Duodenal mucosa (tissue), 2 donors: ENCODE measurements at regions not wholly inside any gene's neighbourhood (a gene's known extent, or its start where the extent isn't known, plus 50 kb on each side); places are given as distances from the start of the nearest gene placed in this dataset.

ENCODE experiments used
- H3K27ac ChIP-seq: one replicate; pipeline ENCODE4 v1.7.0; 2013; ENCODE audit warnings: low read depth, low read length
- H3K27me3 ChIP-seq, 2 donors: one replicate each; pipeline ENCODE4 v1.7.0; 2013; ENCODE audit warnings: low read length in 2 of 2, control low read depth in 1 of 2; ENCODE audit not compliant: insufficient read depth in 2 of 2, control insufficient read depth in 1 of 2
- H3K36me3 ChIP-seq, 2 donors: one replicate each; pipeline ENCODE4 v1.7.0; 2013; ENCODE audit warnings: low read length in 2 of 2, control low read depth in 1 of 2; ENCODE audit not compliant: insufficient read depth in 2 of 2, control insufficient read depth in 1 of 2
- H3K4me1 ChIP-seq, 2 donors: one replicate each; pipeline ENCODE4 v1.7.0; 2013; ENCODE audit warnings: low read length in 2 of 2, control low read depth in 1 of 2; ENCODE audit not compliant: insufficient read depth in 2 of 2, control insufficient read depth in 1 of 2
- H3K4me3 ChIP-seq, 2 donors: one replicate each; pipeline ENCODE4 v1.7.0; 2013; ENCODE audit warnings: low read length in 2 of 2, low read depth in 1 of 2
- H3K9ac ChIP-seq, 2 donors: one replicate each; pipeline ENCODE4 v1.7.0; 2013; ENCODE audit warnings: low read length in 2 of 2, low read depth in 1 of 2
- H3K9me3 ChIP-seq, 2 donors: one replicate each; pipeline ENCODE4 v1.7.0; 2013; ENCODE audit warnings: low read length in 2 of 2, control low read depth in 1 of 2; ENCODE audit not compliant: control insufficient read depth in 1 of 2

DNA sequence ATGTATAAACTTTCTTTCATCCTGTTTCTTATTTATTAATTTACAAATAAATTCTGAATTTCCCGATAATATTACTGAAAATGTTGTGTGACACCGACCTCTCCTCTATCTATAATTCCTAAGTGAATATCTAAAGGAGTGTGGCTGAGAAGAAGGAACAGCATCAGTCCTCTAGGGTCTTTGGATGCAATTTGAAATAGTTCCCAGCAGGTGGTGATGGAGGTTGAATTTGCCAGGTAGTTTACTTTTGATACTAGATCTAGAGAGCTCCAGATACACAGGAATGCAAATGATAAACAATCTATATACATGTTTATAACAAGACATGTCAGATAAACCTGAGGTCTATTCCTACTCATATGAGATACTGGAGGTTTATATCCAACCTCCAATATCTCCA, 305.4 kb downstream of the PCDH18 start:
- H3K4me3 ChIP-seq = no peak overlapping the region
- no peaks in the 10 kb centered on the region for H3K27me3 ChIP-seq
- H3K9me3 ChIP-seq = no peaks in the 10 kb centered on the region
- H3K4me1 ChIP-seq = no peaks in the 10 kb centered on the region
- H3K36me3 ChIP-seq = no peaks in the 10 kb centered on the region
- no peak overlapping the region for H3K27ac ChIP-seq
- no peak overlapping the region for H3K9ac ChIP-seq

DNA sequence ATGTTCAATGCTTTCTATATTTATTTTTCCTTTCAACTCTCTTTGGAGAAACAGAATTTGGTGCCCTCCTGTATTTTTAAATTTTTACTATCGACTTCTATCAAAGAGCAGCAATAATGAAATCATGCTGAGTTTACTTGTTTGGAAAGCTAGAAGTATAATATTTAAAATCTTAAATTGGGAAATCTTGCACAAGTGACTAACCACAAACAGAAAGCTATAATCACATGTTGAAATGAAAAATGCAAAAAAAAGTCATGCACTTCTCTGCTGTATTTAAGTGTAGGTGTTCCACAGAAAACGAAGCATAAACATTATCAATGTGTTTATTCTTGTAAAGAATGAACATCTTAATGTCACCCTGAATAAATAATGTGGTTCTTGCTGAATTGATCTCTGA, 306.1 kb downstream of the PCDH18 start:
- Histone ChIP-seq H3K27me3 (no peaks in the 10 kb centered on the region), H3K36me3 (no peaks in the 10 kb centered on the region), H3K9me3 (no peaks in the 10 kb centered on the region), H3K4me1 (no peaks in the 10 kb centered on the region), H3K4me3 (no peak overlapping the region), H3K9ac (no peak overlapping the region), H3K27ac (no peak overlapping the region)

DNA sequence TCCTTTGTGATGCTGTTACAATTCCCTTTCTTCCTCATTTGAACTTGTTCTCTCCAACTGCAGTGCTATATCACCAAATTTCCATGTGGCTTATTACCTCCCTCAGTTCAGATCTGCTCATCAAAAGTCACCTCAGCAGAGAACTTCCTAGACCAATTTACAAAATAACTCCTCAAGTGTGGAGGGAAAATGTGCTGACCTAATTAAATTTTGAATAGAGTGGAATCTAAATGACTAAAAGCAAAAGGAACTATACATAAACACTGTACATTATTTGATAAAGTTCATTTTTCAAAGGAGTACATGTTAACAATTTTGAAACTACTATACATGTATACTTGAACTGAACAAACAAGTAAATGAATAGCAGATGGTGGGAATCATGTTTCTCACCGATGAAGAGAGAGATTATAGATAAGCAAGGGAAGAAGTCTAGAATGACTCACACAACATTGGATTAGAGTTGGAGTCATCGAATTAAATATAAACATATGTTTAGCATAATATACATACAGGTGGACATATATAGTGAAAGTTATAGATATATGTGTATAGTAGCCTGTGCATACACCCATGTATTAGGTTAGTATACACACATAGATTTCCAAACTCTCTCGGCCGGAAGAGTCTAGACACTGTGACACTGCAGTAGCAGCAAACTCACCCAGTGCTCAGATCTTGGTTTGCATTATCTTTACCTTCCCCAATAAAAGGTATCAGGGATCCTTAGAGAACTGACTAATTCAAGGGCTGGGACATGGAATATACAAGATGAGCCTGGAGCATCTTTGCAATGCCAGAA, 318.7 kb downstream of the PCDH18 start:
- no peaks in the 10 kb centered on the region for H3K27me3 ChIP-seq
- H3K9ac ChIP-seq = no peak overlapping the region
- H3K27ac ChIP-seq = no peak overlapping the region
- H3K4me1 ChIP-seq = no peaks in the 10 kb centered on the region
- H3K4me3 ChIP-seq = no peak overlapping the region
- H3K9me3 ChIP-seq = no peaks in the 10 kb centered on the region
- H3K36me3 ChIP-seq = no peaks in the 10 kb centered on the region

DNA sequence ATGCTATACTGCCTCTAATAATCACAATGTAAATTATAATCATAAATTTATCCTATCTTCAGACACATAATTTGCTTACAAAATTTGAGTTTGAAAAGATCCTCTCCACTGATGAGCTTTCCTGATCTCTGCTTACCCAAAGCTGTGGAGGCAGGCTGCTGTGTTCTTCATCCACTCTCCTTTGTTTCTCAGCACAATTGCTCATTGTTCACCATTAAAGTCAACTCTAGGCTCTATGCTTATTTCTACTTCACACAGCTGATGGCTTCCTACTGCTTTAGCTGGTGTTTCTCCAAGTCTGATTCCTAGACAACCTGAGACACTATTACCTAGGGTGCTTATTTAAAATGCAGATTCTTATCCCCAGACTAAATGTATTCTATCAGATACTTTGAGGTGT, 319.7 kb downstream of the PCDH18 start:
- Histone ChIP-seq H3K27me3 (no peaks in the 10 kb centered on the region), H3K9me3 (no peaks in the 10 kb centered on the region), H3K4me1 (no peaks in the 10 kb centered on the region), H3K4me3 (no peak overlapping the region), H3K9ac (no peak overlapping the region), H3K36me3 (no peaks in the 10 kb centered on the region), H3K27ac (no peak overlapping the region)

DNA sequence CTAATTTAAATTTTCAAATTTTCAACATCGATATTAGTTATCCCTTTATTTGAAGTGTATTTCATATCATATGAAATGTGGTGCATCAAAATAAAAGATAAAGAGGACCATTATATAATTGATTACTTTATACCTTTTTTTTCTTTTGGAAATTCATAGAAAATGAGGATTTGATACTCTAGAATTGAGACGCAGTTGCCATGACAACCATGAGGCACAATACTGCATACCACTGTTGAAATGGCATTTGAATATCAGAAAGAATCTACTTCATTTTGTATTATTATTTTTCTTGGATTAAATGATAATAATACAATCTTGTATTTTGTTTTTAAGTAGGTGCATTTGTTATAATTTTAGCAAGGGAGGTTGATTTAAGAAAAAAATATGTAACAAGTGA, 323.1 kb downstream of the PCDH18 start:
- H3K27me3 ChIP-seq = no peaks in the 10 kb centered on the region
- no peaks in the 10 kb centered on the region for H3K4me1 ChIP-seq
- H3K9ac ChIP-seq = no peak overlapping the region

DNA sequence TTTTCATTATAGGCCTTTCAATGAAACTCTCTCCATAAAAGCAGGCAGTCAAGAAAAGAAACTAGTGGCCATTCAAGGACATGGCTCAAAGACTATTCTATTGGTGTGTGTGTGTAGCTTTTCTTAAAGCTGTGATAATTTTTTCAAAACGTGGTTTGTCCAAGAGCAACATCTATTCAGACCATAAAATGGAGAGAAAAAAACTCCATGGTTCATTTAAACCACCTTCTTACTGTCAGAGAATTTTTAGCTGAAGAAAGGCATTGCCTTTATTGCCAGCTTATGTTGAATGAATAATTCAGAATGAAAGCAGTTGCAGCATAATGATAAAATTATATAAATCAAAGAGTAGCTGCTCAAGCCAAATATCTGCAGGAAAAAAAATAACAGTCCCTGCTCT, 325.5 kb downstream of the PCDH18 start:
- Histone ChIP-seq H3K36me3 (no peaks in the 10 kb centered on the region), H3K27me3 (no peaks in the 10 kb centered on the region), H3K27ac (no peak overlapping the region), H3K9ac (no peak overlapping the region), H3K9me3 (no peaks in the 10 kb centered on the region), H3K4me3 (no peak overlapping the region), H3K4me1 (no peaks in the 10 kb centered on the region)

More for the DNA sequence above, 323.1 kb downstream of the PCDH18 start:
- no peak overlapping the region for H3K4me3 ChIP-seq
- H3K27ac ChIP-seq = no peak overlapping the region
- H3K9me3 ChIP-seq = no peaks in the 10 kb centered on the region
- no peaks in the 10 kb centered on the region for H3K36me3 ChIP-seq

DNA sequence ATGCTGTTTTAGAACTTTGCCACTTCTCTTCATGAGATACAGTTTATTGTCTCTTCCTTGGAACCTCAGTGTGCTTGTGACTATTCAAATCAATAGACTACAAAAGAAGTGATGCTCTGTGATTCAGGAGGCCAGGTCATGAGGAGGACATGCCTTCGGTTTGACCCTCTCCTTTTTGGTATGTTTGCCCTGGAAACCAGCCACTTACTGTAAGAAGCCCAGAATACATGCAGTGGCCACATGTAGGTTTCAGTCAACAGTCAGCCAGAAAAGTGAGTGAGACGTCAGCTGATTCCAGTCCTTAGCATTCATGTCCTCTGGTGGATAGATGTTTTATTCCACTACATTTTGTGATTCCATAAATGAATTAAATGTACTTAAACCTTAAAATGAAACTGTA, 328.7 kb downstream of the PCDH18 start:
- Histone ChIP-seq H3K36me3 (no peaks in the 10 kb centered on the region), H3K27me3 (no peaks in the 10 kb centered on the region), H3K4me1 (no peaks in the 10 kb centered on the region), H3K4me3 (no peak overlapping the region), H3K9ac (no peak overlapping the region), H3K27ac (no peak overlapping the region), H3K9me3 (no peaks in the 10 kb centered on the region)

DNA sequence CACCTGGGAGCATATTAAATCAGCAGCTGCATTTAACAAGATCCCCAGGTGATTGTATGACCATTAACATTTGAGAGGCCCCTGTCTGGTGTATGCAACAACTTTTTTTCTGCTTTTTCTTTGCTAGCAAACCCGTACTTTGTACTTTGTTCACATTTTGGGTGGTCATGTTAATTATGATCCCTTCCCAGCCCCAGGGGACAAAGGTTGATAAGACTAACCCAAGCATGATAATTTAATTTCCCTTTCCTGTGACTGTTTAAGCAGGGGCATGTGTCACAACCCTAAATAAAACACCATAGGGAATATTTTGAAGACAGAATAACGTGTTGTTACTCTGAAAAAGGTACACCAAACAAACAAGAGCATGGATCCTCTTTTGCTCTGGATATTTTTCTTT, 332.0 kb downstream of the PCDH18 start:
- Histone ChIP-seq H3K27ac (no peak overlapping the region), H3K4me1 (no peaks in the 10 kb centered on the region), H3K27me3 (no peaks in the 10 kb centered on the region)

DNA sequence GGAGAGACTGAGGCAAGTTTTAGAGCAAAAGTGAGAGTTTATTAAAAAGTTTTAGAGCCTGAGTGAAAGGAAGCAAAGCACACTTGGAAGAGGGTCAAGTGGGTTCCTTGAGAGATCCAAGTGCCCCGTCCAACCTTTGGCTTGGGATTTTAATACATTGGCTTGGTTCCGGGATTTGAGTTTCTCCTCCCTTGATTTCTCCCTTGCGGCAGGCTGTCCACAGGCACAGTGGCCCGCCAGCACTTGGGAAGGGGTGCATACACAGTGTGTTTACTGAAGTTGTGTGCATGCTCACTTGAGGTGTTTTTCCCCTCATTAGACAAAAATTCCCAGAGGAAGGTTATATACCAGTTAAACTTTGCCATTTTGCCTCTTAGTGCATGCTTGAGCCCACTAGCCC, 333.5 kb downstream of the PCDH18 start:
- H3K9ac ChIP-seq = no peak overlapping the region
- H3K4me1 ChIP-seq = no peaks in the 10 kb centered on the region
- no peak overlapping the region for H3K4me3 ChIP-seq
- no peaks in the 10 kb centered on the region for H3K27me3 ChIP-seq
- no peak overlapping the region for H3K27ac ChIP-seq
- H3K9me3 ChIP-seq = no peaks in the 10 kb centered on the region
- no peaks in the 10 kb centered on the region for H3K36me3 ChIP-seq

More for the DNA sequence above, 332.0 kb downstream of the PCDH18 start:
- Histone ChIP-seq H3K36me3 (no peaks in the 10 kb centered on the region), H3K9ac (no peak overlapping the region), H3K4me3 (no peak overlapping the region), H3K9me3 (no peaks in the 10 kb centered on the region)

DNA sequence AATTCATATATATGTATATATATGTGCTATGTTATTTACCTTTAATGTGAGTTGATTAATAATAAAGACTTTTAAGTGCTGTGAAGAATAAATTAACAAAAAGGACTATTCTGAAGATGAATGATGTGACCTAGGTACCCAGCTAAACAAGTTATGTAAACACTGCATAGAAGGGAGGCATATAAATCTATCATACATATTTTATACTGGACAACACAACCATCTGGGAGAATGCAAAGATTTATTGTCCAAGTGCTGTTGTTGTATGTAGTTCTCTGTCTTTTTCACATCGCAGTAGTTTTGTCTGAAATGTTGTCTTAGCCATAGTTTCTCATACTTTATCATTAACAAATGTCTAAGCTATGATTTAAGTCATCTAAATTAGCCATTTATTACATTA, 337.6 kb downstream of the PCDH18 start:
- Histone ChIP-seq H3K4me3 (no peak overlapping the region), H3K4me1 (no peaks in the 10 kb centered on the region), H3K36me3 (no peaks in the 10 kb centered on the region), H3K27ac (no peak overlapping the region), H3K9ac (no peak overlapping the region), H3K27me3 (no peaks in the 10 kb centered on the region), H3K9me3 (no peaks in the 10 kb centered on the region)
